Fibroblast of skin of abdomen (primary cell): ENCODE measurements at regions not wholly inside any gene's neighbourhood (a gene's known extent, or its start where the extent isn't known, plus 50 kb on each side); places are given as distances from the start of the nearest gene placed in this dataset.
A peak's percentile ranks its signal among the peaks of the same experiment; 100 is the strongest.
"Not testable (repeated sequence)": the region's sequence is repeated elsewhere in the genome, so short reads cannot be mapped to it uniquely, and the experiment has no call there.

Experiments
- DNase-seq: peaks from one replicate; pipeline ENCODE4 v3.0.0-alpha.2; 2013

DNA sequence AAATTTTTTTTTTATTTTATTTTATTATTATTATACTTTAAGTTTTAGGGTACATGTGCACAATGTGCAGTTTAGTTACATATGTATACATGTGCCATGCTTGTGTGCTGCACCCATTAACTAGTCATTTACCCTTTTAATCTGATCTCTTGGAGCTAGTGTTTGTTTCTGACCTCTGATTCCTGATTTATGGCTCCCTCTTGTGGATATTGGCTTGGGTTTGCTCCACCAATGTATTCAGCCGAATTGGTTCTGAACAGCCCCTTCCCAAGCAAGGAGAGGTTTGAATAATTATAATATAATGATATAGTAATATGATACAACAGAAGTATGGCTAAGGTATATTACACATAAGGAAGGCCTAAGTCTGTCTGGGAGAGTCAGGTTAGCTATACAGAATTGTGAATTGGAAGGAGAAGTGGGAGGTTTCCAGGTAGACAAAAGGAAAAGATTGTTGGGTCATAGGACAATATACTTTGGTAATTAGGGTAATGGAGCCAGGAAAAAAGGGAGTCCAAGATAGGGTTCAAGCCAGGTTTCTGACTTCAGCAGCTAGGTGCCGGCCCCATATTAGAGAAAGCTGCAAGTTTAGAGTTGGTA lies 53.1 kb upstream of the HMCN1 start:
- DNase-seq: peak; percentile 49

DNA sequence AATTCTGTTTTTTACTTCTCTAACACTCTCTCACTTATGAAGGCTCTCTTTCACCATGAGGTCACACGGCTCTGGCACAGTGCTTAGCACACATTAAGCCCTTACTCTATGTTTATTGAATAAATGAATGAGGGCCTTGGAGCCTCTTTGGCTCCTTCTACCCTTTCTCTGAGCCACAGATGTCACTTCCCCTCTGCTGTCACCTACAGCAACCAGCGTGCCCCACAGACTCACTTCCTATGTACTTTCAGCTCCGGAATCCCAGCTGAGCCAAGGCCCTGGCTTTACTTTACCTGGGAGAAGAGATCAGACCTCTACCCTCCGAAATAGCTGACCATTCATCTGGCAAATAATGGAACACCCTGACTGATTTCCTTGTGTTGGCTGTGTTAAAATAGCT lies 53.7 kb upstream of the HMCN1 start:
- DNase-seq: no peak

DNA sequence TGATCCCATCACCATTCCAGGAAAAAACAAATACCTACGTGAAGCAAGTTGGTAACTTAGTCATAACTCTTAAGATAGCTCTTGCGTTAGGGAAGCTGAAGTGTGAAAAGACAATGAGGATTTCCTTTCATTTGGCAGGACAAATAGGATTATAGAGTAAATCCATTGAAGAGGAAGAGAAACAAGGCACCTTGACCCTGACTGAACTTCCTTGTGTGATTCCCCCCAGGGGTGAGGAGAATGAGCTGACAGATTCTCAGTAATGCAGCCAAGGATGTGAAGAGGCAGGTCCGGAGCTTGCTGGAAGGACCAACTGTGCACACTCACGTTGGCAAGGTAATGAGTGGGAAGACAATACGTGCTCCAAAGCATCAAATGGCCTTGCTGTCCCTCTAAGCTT lies 55.0 kb upstream of the HMCN1 start:
- DNase-seq: no peak

DNA sequence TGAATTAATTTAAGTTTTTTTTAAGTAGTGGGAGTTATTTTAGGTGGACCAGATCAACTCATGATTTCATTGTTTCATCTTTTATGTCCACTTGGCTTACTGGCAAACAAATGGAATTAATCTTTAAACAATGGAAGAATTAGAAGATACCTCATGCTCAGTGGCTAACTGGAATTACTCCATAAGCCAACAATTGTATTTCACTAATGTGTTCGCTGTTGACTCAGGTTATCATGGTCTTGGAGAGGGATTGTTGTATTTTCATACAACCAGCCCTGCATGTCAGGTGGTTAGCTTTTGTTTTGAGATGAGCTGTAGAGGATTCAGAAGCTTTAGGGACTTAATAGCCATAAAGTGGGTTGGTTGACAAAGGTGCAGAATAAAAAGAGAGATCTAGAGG lies 57.2 kb upstream of the HMCN1 start:
- DNase-seq: no peak

DNA sequence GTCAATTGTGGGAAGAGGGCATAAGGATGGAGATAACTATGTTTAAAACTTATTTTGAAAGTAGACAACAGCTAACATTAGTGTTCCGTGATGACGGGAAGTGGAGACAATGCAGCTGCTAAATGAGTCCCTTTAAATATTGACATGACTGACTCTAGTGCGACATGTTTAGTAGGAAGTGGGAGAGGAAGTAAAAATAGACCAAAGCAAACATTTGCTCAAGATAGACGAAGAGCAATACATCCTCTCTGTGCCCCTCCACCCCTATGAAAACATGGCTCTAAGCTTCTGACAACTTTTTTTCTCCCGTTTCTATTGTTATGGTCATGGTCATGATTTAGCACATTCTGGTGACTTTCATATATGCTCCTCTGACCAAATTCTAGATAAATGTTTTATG lies 60.0 kb upstream of the HMCN1 start:
- no peak for DNase-seq

DNA sequence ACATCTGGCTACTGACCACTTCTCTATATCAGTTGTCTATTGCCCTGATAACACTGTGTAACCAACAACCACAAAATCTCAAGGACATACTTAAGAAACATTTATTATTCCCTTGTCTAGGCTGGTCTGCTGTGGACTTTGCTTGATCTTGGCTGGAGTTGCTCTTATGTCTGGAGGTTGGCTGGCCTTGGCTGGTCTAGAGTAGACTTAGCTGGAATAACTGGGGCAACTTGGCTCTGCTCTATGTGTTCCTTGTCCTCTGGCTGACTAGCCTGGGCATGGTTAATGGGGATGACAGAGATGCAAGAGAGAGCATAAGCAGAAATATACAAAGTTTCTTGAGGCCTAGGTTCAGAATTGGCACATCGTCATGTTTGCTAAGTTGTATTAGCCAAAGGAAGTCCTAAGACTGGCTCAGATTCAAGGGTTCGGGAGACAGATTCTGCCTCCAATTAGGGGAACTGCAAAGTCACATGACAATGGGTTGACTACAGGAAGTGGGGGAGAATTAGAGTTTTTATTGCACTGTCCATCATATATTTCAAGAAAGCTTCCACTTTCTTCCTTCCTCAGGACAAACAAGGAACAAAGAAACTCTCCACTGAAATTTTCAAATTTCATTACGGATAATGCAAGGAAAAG lies 61.4 kb upstream of the HMCN1 start:
- DNase-seq: no peak

DNA sequence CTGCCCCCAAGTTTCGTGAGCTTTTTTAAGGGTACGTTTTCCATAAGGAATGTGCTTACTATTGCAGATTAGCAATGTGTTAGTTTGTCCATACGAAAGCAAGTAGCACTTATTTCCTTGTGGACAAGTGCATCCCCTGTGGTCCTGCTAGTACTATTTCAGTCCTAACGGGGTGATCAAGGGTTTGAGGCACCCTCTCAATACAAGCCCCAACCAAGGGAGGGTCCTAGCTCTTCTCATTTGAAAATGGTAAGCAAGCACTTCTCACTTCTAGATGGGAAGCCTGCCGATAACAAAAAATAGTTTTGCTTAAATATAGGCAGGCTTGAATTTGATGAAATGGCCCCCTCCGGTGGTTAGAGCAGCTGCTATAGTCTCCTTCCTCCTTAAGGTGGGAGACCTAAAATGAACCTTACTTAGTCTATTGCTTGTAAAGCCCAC lies 64.0 kb upstream of the HMCN1 start:
- DNase-seq: peak; percentile 64

DNA sequence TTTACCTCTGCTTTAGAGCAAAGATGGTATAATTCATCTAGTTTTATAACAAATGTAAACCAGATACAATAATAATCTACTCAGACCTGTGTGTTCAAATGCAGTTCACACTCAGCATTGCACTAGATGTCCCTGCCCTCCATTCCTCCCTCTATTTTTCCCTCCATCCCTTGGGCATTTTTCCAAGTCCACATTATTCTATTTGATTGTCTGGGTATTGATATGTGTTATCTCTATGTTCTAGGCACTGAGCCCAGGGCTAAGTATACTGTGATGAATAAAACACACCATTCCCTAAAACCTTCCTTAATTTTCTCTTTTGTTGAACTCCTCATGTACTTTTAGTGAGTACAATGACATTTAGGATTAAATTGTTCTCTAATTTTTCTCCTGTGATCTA lies 66.2 kb upstream of the HMCN1 start:
- no peak for DNase-seq

DNA sequence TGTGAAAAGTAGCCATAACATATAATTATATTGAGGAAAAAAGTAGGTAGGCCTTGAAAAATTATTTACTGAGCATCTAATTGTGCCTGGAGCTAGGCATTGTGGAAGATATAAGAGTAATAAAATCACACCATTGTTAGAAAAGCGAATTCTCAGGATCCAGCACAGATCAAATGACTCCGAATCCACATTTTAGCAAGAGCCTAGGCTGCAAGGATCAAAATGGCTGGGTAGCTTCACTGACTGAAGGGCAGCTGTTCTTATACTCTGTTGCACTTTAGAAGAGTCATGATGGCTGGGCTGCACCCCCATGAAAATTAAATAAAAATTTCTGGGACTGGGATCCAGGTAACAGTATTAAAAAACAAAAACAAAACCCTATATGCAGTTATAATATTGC lies 67.6 kb upstream of the HMCN1 start:
- no peak for DNase-seq

DNA sequence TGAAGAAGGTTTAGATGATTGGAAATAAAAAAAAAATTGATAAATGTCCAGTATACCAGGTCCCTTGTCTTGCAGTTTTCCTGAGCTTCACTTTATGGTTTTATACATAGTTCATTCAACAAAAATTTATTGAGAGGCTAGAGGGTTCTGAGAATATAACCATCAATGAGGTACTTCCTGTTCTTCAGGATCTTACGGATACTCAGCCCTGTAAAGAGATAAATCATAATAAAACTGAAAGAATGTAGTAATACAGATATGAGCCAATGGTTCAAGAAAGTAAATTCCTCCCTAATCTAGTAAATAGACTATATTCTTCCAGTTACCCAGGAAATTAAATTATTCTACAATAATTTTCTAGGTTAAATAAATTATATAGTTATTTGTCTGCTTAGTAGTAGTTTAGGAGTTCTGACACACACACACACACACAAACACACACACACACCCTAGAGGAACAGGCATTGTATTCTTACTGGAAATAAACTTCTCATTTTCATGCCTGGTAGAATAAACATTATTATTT lies 70.4 kb upstream of the HMCN1 start:
- DNase-seq: no peak

DNA sequence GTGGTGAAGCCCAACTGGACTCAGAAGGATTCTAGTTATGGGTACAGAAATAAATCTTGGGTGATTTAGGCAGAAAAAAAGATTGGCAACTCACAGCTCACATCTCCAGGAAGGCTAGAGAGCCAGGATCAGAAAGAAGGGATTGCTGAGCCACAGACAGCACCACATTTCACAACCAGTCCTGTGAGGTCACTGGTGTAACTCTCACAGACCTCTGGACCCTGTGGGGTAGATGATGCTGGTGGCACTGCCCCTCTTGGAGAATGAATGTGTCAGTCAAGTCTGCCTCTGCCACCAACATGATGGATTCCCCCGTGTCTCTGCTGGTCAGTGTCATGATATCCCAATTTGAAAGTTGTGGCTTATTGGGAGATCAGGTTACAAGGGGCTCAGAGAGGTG lies 70.9 kb upstream of the HMCN1 start:
- no peak for DNase-seq

DNA sequence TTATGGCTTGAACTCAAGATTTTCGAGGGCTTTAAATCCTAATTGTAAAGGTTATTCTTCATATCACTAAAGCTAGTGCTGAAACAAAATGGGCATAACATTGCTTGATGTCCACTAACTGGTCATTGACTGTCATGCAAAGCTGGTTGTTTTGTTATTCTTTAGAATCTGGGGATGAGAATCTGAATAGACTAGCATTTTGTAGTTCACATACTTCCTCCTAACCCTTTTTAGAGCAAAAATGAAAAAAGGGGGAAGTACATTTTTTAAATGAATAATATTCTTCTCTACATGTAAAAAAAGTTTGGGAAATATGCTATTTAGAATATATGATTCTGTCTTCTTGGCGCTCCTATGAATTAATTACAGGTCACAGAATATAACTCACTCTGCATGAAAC lies 72.2 kb upstream of the HMCN1 start:
- no peak for DNase-seq

DNA sequence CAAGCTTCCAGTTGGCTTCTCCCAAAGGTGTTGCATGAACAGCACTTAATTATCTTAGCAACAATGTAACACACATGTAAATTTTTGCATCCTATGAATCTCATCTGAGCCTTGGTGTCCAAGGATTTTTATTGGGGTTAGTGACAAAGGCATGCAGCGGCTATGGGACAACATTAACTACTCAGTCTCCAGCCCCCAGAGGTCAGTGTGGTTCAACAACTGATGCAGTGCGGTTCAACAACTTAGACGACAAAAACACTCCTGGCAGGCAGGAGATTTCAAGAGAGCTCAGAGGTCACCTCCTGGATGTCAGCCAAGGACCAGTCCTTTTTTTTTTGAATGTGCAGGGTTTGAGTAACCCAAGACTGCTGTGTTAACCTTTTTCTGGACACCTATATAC lies 77.5 kb upstream of the HMCN1 start:
- no peak for DNase-seq

DNA sequence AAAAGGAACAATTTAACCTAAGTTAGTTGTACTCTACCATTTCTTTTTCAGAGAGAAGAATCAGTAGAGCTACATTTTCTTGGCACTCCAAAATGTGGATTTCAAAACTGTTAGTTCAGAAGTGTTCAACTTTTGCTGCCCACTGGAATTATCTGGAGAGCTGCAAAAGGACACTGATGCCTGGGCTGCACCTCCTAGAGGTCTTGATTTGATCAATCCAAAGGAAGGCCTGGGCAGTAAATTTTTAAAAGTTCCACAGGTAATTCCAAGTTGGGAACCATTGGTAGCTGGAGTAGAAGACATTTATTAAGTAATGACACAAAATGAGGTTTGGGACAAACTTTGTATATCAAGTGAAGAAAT lies 79.3 kb upstream of the HMCN1 start:
- no peak for DNase-seq

DNA sequence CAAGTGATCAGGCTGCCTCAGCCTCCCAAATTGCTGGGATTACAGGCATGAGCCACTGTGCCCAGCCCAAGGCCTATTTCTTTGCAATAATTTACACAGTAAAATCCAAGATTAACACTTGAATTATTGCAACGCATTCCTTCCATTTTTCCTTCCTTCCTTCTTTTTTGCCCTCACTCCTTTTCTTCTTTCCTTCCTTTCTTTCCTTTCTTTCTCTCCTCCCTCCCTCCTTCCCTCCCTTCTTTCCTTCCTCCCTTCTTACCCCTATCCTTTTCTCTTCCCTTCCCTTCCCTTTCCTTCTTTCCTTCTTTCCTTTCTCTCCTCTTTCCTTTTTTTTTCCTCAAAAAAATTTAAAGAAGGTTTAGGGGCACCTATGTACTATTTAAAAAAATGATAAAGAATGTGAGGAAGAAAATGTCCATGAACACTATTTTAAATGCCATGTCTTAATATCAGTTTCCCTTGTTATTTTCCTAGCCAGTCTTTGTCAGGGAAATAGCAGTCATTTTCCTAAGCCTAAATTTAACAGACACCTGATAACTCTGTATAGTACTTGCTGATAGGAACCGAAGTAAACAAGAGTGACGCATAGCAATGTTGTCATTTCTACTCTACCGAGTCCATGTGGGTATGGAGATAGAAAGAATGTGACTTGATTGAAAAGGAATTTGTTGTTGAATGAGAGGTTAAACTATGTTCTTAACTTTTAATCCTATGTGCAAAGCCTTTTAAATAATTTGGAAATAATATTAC lies 79.8 kb upstream of the HMCN1 start:
- DNase-seq: no peak

DNA sequence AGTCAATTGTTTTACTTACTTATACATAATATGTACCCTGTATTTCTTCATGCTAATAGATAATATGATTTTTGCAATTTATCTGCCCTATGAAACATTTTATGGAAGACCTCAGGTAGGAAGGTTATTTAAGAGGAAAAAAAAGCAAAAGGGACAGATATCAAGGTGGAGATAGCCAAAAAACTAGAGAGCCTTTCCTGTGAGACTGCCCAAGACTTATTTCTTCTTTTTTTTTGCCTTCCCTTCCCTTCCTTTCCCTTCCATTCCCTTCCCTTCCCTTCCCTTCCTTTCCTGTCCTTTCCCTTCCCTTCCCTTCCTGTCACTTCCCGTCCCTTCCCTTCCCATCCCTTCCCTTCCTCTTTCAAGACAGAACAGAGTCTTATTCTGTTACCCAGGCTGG lies 80.6 kb upstream of the HMCN1 start:
- DNase-seq: no peak

DNA sequence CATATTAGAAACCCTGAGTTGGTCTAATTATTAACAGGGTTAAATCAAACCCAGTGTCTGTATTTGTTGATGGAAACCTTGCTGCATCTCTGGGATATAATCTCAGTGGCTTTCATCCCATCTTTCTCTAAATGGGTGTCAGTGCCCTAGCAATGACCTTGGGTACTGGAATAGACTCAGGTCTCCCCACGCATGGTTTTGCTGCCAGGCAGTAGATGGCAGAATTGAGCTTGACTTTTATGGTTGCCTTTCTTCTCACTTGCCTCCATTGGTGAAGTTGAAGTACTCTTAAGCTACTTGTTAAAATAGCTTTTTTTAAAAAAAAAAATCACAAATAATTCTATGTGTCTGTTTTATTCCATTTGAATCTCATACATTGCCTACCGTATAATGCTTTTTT lies 81.8 kb upstream of the HMCN1 start:
- DNase-seq: no peak

DNA sequence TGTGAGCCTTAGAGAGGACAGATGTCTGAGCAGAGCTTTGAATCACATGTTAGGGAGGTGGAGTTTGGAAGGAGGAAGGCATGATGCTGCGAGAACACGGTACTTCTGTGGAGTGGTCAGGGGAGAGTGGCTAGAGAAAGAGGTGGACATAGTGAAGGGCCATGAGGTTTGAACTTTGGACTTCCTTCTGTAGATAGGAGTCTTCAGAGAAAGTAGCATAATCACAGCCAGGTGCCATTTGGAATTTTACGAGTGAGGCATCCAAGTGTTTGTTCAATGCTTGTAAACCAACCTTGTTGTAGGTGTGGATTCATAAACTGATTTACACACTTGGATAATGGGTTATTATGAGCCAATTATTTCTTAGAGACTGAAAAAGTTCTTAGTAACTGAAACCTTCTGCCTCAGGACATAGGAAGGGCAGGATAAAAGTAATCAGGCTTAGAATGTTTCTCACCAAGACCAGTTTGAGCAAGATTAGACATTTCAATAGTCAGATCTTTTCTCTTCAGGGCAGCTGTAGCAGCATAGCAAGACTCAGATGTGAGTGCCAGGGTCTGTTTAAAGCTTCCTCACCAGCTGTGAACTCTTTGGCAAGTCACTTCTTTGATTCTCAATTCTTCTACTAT lies 83.5 kb upstream of the HMCN1 start:
- DNase-seq: no peak

DNA sequence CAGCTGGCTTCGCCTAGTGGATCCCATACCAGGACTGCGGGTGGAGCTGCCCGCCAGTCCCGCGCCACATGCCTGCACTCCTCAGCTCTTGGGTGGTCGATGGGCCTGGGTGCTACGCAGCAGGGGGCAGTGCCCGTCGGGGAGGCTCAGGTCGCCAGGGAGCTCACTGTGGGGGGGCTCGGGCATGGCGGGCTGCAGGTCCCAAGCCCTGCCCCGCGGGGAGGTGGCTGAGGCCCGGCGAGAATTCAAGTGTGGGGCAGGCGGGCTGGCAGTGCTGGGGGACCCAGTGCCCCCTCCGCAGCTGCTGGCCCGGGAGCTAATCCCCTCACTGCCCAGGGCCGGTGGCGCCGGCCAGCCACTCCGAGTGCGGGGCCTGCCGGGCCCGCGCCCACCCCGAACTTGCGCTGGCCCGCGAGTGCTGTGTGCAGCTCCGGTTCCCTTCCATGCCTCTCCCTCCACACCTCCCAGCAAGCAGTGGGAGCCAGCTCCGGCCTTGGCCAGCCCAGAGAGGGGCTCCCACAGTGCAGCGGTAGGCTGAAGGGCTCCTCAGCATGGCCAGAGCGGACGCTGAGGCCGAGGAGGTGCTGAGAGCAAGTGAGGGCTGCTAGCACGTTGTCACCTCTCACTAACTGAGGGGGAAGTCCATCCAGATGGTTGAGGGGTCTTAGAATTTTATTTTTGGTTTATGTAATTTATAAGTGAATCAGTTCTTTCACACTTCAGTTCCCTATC lies 85.2 kb upstream of the HMCN1 start:
- no peak for DNase-seq

DNA sequence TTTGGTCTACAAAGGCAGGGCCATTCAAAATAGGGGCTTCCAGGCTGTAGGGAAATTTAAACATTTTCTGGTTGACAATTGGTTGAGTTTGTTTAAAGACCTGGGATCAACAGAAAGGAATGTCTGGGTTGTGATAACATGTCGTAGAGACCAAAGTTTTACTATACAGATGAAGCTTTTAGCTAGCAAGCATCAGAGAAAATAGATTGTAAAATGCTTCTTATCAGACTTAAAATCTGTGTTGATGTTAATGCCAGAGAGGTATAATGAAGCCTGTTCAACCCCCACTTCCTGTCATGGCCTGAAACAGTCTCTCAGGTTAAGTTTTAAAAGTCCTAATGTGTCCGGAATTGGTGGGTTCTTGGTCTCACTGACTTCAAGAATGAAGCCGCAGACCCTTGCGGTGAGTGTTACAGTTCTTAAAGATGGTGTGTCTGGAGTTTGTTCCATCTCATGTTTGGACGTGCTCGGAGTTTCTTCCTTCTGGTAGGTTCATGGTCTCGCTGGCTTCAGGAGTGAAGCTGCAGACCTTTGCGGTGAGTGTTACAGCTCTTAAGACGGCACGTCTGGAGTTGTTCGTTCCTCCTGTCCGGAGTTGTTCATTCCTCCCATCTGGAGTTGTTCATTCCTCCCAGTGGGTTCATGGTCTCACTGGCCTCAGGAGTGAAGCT lies 86.5 kb upstream of the HMCN1 start:
- DNase-seq: not testable (repeated sequence)

DNA sequence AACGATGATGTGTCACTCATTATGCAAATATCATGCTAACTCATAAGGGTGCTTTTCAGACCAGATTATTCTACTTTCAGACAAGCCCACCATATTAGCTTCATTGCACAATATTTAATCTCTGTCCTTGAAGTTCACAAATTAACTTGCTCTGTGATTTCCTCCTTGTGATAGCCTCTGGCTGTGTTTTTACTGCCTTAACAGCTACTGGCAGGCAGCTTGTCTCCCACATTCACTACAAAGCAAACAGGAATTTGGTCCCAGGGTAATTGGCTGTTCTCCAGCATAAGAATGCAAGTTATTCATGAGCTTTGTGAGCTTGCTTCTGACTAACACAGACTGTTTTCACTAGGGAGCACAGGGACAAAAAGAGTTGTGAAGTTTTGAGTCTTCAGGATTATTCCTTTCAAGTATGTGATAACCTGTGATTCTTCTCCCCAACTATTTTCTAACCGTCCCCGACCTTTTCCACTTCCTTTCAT lies 87.9 kb upstream of the HMCN1 start:
- DNase-seq: peak; percentile 99

DNA sequence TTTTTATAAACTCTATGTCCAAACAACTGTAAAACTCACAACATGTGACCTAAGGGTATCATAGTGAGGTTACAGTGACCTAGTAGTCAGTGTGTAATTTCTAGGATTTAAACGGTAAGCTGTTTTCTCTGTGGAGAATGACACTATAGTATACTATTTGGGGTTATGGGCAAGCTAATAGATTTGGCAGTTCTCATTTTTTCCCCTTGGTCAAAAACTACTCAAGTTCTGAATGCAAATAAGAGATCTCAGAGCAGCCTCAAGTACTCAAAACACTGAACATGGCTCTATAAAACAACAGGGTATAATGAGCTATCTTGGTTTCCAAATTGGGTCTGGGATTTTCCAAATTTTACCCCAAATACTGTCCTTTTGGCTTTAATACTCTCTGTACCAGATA lies 88.5 kb upstream of the HMCN1 start:
- DNase-seq: peak; percentile 33
